AG04449 (cell line): ENCODE measurements at regions not wholly inside any gene's neighbourhood (a gene's known extent, or its start where the extent isn't known, plus 50 kb on each side); places are given as distances from the start of the nearest gene placed in this dataset.
"Not testable (repeated sequence)": the region's sequence is repeated elsewhere in the genome, so short reads cannot be mapped to it uniquely, and the experiment has no call there.

Source experiments
- CTCF ChIA-PET: fragments of 350-600 bp; formaldehyde crosslinking; extraction: SDS; loops from one replicate; lab custom pipeline; 2021; ENCODE audit warnings: antibody characterized with exemption; lab: Yijun Ruan, JAX
- POLR2A ChIA-PET: fragments of 400-600, 350-600 bp; formaldehyde crosslinking; extraction: SDS; loops from one replicate; lab custom pipeline; 2020; ENCODE audit warnings: antibody characterized with exemption, inconsistent platforms; lab: Yijun Ruan, JAX
- DNase-seq: peaks from one replicate; pipeline ENCODE4 v3.0.0-alpha.2; 2010; ENCODE audit warnings: low read depth, low spot score
- H3K4me3 ChIP-seq: 2 replicates; pipeline ENCODE4 v1.5.1; 2011; ENCODE audit warnings: low read depth, mild to moderate bottlenecking, control low read depth, low read length
- TF ChIP-seq, protein P1 (sequence below): IDR thresholded peaks from one replicate; pipeline ENCODE4 v1.5.1; 2011; ENCODE audit warnings: mild to moderate bottlenecking, moderate library complexity, low read length, control low read depth, inconsistent platforms; ENCODE audit not compliant: insufficient read depth; ENCODE audit errors: missing control alignments

DNA sequence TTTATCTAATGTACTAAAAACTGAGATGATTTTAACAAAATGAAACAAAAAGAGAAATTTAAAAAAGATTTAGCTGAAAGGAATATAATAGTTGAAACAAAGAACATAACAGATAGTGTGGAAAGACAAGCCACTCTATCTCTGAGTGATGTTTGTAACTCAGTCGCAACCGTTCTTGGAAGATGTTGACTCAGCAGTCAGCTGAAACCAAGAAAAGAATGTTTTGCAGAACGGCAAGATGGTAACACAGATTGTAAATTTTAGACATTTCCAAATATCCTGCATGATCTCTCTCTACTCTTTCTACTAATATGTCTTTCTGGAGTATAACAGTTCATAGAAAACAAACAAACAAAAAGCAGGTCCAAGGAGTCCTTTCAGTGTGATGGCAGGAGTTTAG lies 746.1 kb upstream of the CDH6 start:
- POLR2A ChIA-PET, result no interaction called here
- CTCF ChIA-PET, result no interaction called here

DNA sequence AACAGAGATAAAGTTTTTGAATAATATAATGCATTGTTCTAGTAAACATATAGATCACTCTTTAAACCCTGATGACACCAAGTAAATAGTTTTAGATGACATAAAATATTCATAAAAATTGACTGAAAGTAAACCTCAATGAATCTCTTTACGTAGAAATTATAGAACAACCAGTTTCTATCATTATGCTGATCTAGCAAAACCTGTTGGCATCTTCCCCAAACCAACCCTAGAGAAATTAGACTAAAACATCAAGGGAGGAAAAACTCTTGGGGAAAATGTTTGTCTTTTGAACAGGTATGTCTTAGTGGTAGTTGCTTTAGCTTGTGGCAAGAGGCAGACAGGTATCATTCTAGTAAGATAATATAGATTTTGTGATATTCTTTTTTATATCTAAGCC lies 747.0 kb upstream of the CDH6 start:
- TF ChIP-seq, protein P1, sequence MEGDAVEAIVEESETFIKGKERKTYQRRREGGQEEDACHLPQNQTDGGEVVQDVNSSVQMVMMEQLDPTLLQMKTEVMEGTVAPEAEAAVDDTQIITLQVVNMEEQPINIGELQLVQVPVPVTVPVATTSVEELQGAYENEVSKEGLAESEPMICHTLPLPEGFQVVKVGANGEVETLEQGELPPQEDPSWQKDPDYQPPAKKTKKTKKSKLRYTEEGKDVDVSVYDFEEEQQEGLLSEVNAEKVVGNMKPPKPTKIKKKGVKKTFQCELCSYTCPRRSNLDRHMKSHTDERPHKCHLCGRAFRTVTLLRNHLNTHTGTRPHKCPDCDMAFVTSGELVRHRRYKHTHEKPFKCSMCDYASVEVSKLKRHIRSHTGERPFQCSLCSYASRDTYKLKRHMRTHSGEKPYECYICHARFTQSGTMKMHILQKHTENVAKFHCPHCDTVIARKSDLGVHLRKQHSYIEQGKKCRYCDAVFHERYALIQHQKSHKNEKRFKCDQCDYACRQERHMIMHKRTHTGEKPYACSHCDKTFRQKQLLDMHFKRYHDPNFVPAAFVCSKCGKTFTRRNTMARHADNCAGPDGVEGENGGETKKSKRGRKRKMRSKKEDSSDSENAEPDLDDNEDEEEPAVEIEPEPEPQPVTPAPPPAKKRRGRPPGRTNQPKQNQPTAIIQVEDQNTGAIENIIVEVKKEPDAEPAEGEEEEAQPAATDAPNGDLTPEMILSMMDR, result no peak
- no peak overlapping the region for H3K4me3 ChIP-seq
- ChIA-PET CTCF (no interaction called here), POLR2A (no interaction called here)
- no peak for DNase-seq

More for the DNA sequence above, 746.1 kb upstream of the CDH6 start:
- H3K4me3 ChIP-seq, result no peak overlapping the region
- TF ChIP-seq, protein P1, result no peak
- DNase-seq, result no peak

DNA sequence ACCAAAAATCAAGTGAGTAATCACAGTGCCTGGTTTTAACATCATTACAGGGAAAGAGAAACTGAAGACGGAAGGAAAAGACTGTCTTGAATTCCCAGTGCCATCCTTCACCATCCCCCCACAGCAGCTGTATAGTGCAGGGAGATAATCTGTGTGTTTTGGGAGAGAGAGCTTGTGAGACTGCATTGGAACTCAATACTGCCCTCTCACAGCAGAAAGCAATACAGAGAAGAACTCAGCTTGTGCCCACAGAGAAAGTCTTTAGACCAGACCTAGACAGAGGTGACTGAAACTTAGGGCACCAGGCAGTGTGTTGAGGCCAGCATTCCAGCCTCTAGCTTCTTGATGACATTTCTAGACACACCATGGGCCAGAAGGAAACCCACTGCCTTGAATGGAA lies 754.7 kb upstream of the CDH6 start:
- no peak overlapping the region for H3K4me3 ChIP-seq
- ChIA-PET CTCF (no interaction called here), POLR2A (interaction anchor here (0.7 kb wide), 1 partner anchor 174 kb away, joined by 3 read pairs; no protein-coding TSS in a partner anchor)
- TF ChIP-seq, protein P1, result no peak
- DNase-seq, result no peak

DNA sequence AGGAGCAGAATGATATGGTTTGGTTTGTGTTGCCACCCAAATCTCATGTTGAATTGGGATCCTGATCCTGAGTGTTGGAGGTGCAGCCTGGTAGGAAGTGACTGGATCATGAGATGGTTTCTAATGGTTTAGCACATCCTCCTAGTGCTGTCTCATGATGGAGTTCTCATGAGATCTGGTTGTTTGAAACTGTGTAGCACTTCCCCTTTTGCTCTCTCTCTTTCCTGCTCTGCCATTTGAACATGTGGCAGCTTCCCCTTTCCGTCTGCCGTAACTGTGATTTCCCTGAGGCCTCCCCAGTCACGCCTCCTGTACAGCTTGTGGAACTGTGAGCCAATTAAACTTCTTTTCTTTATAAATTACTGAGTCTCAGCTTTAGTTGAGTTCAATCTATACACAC lies 756.8 kb upstream of the CDH6 start:
- TF ChIP-seq, protein P1, result no peak
- no peak for DNase-seq
- CTCF ChIA-PET, result no interaction called here
- H3K4me3 ChIP-seq, result no peak overlapping the region
- POLR2A ChIA-PET, result no interaction called here

DNA sequence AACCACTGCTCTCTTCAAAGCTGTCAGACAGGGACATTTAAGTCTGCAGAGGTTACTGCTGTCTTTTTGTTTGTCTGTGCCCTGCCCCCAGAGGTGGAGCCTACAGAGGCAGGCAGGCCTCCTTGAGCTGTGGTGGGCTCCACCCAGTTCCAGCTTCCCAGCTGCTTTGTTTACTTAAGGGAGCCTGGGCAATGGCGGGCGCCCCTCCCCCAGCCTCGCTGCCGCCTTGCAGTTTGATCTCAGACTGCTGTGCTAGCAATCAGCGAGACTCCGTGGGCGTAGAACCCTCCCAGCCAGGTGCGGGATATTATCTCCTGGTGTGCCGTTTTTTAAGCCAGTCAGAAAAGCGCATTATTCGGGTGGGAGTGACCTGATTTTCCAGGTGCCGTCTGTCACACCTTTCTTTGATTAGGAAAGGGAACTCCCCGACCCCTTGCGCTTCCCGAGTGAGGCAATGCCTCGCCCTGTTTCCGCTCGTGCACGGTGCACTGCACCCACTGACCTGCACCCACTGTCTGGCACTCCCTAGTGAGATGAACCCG lies 764.5 kb upstream of the CDH6 start:
- not testable (repeated sequence) for DNase-seq

DNA sequence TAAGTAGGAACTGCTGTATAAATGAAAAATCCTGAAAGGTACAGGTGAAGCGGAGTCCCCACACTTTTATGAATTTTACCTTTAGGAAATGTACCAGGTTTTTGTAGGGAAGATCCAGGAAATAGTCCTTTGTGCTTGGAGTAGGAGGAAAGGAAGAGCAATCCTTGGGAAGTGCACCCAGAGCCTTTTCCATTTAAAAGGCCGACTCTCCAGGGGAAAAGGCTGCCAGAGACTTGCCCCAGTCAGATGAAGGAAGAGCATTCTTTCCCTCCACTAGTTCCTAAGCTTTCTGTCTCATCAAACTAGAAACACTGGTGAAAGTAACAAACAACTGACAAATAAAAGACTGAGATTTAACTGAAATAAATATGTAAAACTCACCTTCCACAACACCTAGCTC lies 779.4 kb upstream of the CDH6 start:
- CTCF ChIA-PET, result no interaction called here
- POLR2A ChIA-PET, result no interaction called here
- TF ChIP-seq, protein P1, result no peak
- no peak overlapping the region for H3K4me3 ChIP-seq
- DNase-seq, result no peak

More for the DNA sequence above, 764.5 kb upstream of the CDH6 start:
- H3K4me3 ChIP-seq, CTCF ChIA-PET, POLR2A ChIA-PET: not testable (repeated sequence)

DNA sequence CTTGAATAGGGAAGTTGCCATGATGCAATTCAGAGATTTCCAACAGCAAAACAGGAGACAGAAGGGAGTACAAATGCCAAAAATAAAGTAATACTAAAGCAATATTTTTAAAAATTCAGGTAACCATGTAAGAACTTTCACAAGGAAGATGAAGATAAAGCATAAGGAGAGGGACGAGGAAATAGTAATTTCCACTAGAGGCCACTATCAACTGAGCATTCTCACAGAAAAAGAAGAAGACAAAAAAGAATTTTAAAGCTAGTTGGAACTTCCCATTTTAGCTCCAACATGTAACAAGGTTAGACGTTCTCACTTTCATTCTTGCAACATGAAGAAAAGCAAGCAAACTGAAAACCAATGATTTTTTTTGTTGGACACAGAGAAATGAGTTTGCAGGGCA lies 779.9 kb upstream of the CDH6 start:
- ChIA-PET CTCF (no interaction called here), POLR2A (no interaction called here)
- TF ChIP-seq, protein P1, result no peak
- H3K4me3 ChIP-seq, result no peak overlapping the region
- DNase-seq, result no peak
